GM04503 (cell line): ENCODE measurements at regions not wholly inside any gene's neighbourhood (a gene's known extent, or its start where the extent isn't known, plus 50 kb on each side); places are given as distances from the start of the nearest gene placed in this dataset.
"Not testable (repeated sequence)": the region's sequence is repeated elsewhere in the genome, so short reads cannot be mapped to it uniquely, and the experiment has no call there.

Source experiments
- DNase-seq: peaks from one replicate; pipeline ENCODE4 v3.0.0-alpha.2; 2012; ENCODE audit warnings: low read depth

- DNase-seq, result not testable (repeated sequence)
Observed at GRCh38 chr15:88965097-88965496, 51.9 kb upstream of the MFGE8 start.

- DNase-seq, result no peak
Observed at GRCh38 chr15:88970232-88970631, 57.1 kb upstream of the MFGE8 start.

- DNase-seq, result no peak
Observed at GRCh38 chr15:88974392-88974791, 61.2 kb upstream of the MFGE8 start.

GRCh38 chr15:88975891-88976290, 62.7 kb upstream of the MFGE8 start:
- DNase-seq, result peak; percentile 42

- no peak for DNase-seq
Observed at GRCh38 chr15:88976656-88977055, 63.5 kb upstream of the MFGE8 start.

- no peak for DNase-seq
Observed at GRCh38 chr15:88979674-88980073, 66.5 kb upstream of the MFGE8 start.

- DNase-seq, result no peak
Observed at GRCh38 chr15:88980498-88980897, 67.3 kb upstream of the MFGE8 start.

GRCh38 chr15:88981244-88982215, 68.4 kb upstream of the MFGE8 start:
- DNase-seq, result no peak

- peak; percentile 65 for DNase-seq
Observed at GRCh38 chr15:88982304-88982945, 69.2 kb upstream of the MFGE8 start.

GRCh38 chr15:88982946-88983342, 69.8 kb upstream of the MFGE8 start:
- no peak for DNase-seq

GRCh38 chr15:88983861-88984429, 70.8 kb upstream of the MFGE8 start:
- DNase-seq, result no peak

- DNase-seq, result no peak
Observed at GRCh38 chr15:88985547-88986393, 72.6 kb upstream of the MFGE8 start.

- DNase-seq, result no peak
Observed at GRCh38 chr15:88986949-88987590, 73.9 kb upstream of the MFGE8 start.

GRCh38 chr15:88987591-88987933, 74.4 kb upstream of the MFGE8 start:
- no peak for DNase-seq

GRCh38 chr15:88987934-88988671, 74.9 kb upstream of the MFGE8 start:
- DNase-seq, result no peak

GRCh38 chr15:88989578-88989977, 76.4 kb upstream of the MFGE8 start:
- DNase-seq, result peak; percentile 98

GRCh38 chr15:88990185-88990679, 77.1 kb upstream of the MFGE8 start:
- DNase-seq, result no peak

- DNase-seq, result no peak
Observed at GRCh38 chr15:88992216-88992615, 79.0 kb upstream of the MFGE8 start.

GRCh38 chr15:88992912-88993376, 79.8 kb upstream of the MFGE8 start:
- DNase-seq, result no peak

- no peak for DNase-seq
Observed at GRCh38 chr15:88993662-88994061, 80.5 kb upstream of the MFGE8 start.

- DNase-seq, result no peak
Observed at GRCh38 chr15:88994286-88994685, 81.1 kb upstream of the MFGE8 start.
